Erythroblast (primary cell): ENCODE measurements at regions not wholly inside any gene's neighbourhood (a gene's known extent, or its start where the extent isn't known, plus 50 kb on each side); places are given as distances from the start of the nearest gene placed in this dataset.

Source experiments
- GATA1 ChIP-seq: IDR thresholded peaks from 2 replicates; pipeline ENCODE4 v1.6.1; 2011; ENCODE audit warnings: low read depth, mild to moderate bottlenecking, control low read depth, low read length, moderate library complexity
- POLR2A ChIP-seq: IDR thresholded peaks from 2 replicates; pipeline ENCODE4 v1.6.1; 2011; ENCODE audit warnings: mild to moderate bottlenecking, low read length

- TF ChIP-seq POLR2A (no peak), GATA1 (no peak)
Observed at GRCh38 chr15:38992930-38993329, 428.3 kb upstream of the RASGRP1 start.
